Right ventricle myocardium superior (tissue), 1 donor: ENCODE measurements at regions not wholly inside any gene's neighbourhood (a gene's known extent, or its start where the extent isn't known, plus 50 kb on each side); places are given as distances from the start of the nearest gene placed in this dataset.
A peak's percentile ranks its signal among the peaks of the same experiment; 100 is the strongest.

Source experiments
- ATAC-seq: fragments of 200-7000 bp; cut with Tn5 transposase; one replicate; pipeline ENCODE4 v1.9.1; 2020; ENCODE audit warnings: mild to moderate bottlenecking; ENCODE audit not compliant: poor library complexity
- DNase-seq: peaks from one replicate; pipeline ENCODE4 v3.0.0-alpha.2; 2020
- intact Hi-C: fragments of 100-400 bp; cut with DNase I; formaldehyde crosslinking; loops from one replicate; pipeline ENCODE4 v1.11.2; 2022
- donor health status: DM: no; HTN: yes; CAD: no; lungs with severe emphysema.

- intact Hi-C loops = no loop called here
- no peak for DNase-seq
- ATAC-seq = no peak
Measured at GRCh38 chr2:215609089-215610032, 173.5 kb upstream of the FN1 start.

DNA sequence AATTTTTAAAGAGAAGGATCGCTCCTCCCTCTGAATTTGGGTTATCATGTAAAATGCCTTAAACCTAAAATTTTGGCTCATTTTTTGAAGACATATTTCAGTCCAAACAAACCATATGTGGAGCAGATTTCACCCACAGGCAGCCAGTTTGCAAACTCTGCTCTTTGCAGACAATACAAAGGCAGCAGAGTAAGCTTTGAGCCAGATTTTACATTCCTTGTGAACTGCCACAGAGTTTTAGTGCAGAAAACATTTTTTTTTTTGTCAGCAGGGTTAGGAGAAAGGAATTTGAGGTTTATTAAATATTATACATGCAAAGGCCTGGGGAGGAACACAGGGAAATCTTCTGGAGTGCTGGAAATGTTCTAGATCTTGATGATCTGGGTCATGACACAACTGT lies 171.9 kb upstream of the FN1 start:
- intact Hi-C loops = no loop called here

GRCh38 chr2:215606219-215606618 lies 170.4 kb upstream of the FN1 start:
- intact Hi-C loops = no loop called here
- DNase-seq (no peak), ATAC-seq (no peak)

More for the DNA sequence above, 171.9 kb upstream of the FN1 start:
- ATAC-seq (no peak), DNase-seq (no peak)

- no peak for ATAC-seq
- intact Hi-C loops = no loop called here
- DNase-seq = no peak
Measured at GRCh38 chr2:215605214-215605613, 169.3 kb upstream of the FN1 start.

- ATAC-seq (no peak), DNase-seq (no peak)
- intact Hi-C loops = no loop called here
Measured at GRCh38 chr2:215604606-215605005, 168.7 kb upstream of the FN1 start.

GRCh38 chr2:215603440-215603839 lies 167.6 kb upstream of the FN1 start:
- no peak for ATAC-seq
- DNase-seq = no peak
- intact Hi-C loops = no loop called here

GRCh38 chr2:215602997-215603396 lies 167.1 kb upstream of the FN1 start:
- intact Hi-C loops = no loop called here
- DNase-seq (no peak), ATAC-seq (no peak)

DNA sequence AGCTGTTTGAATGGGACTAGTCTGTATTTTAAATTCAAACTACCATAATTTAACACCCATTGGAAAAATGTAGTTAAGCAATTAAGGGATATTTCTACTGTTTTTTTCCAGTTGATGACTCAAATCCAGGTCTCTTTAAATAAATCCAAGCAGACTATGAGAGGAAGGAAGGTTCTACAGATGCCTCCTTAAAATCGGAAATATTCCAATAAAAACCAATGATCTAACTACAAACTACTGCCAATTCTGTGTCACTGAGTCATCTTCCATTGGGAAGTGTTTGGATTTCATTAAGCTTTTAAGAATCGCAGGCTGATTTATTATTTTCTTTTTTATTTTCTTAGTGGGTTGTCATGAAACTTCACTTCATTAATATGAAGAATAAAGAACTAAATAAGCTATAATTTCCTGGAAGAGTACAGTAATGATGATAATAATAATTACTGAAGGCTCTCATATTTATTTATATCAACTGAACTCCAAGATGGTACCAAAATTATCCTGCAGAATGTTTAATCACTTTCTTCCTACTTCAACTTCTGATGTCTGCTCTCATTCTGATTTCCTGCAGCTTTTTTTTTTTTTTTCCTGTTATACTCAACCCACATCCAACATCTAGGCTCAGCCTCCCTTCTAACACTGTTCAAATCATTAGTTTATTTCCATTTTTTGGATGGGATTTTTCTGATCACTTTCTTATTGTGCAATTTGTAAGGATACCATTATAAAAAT lies 166.3 kb upstream of the FN1 start:
- intact Hi-C loops = no loop called here
- peak; percentile 65 for ATAC-seq

GRCh38 chr2:215601526-215601925 lies 165.7 kb upstream of the FN1 start:
- DNase-seq (no peak), ATAC-seq (no peak)
- intact Hi-C loops = no loop called here

More for the DNA sequence above, 166.3 kb upstream of the FN1 start:
- no peak for DNase-seq

DNA sequence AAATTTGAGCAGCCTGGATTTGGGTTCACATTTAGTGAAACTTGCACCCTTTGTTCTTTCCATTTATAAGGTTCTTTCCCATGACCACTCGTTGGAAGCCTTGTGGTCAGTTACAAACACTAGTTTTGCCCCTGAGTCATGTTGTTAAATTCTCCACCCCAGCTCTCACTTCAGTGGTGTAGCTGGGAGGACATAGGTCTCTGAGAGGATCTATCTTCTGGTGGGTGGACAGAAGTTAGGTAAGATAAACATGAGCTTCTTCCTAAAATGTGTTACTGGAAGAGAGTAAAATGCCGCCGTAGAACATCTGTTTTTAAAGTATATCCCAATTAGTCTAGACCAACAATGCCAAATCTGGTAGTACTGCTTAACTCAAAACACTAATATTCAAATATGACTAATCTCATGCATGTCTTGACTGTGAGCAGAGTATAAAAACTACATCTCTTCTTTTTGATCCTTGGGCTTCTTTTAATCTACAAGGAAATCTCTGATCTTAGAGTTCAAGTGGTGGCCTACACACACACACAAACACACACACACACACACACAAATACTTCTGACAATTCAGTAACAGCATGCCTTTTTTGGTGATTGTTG lies 162.6 kb upstream of the FN1 start:
- intact Hi-C loops = no loop called here
- no peak for ATAC-seq
- DNase-seq = no peak

DNA sequence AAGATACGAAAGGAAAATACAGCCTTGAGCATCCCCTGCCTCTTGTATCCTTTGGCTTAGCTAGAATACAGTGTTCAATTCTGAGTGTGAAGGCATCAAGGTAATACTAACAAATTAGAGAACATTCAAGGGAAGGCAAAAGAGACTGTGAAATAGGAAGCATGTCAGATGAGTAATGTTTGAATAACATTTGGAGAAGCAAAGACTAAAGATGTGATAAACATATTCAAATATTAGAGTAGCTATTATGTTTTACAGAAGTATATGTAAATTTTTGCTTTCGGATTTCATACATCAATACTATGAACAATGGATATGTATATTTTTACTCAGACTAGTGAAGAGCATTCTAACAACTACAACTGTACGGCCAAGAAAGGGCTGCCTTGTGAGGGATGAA lies 161.7 kb upstream of the FN1 start:
- no peak for ATAC-seq
- intact Hi-C loops = no loop called here
- no peak for DNase-seq

DNA sequence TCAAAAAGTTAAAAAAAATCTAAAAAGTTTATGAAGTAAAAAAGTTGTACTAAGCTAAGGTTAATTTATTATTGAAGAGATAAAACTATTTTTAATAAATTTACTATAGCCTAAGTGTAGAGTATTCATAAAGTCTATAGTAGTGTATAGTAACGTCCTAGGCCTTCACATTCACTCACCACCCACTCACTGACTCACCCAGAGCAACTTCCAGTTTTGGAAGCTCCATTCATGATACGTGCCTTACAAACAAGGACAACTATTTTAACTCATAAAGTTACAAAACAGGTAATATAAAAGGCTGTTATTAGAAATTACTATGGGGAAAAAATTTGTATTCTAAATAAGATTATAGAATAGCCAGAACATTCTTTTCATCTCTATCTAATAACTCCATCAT lies 158.9 kb upstream of the FN1 start:
- ATAC-seq (no peak), DNase-seq (no peak)
- intact Hi-C loops = no loop called here

DNA sequence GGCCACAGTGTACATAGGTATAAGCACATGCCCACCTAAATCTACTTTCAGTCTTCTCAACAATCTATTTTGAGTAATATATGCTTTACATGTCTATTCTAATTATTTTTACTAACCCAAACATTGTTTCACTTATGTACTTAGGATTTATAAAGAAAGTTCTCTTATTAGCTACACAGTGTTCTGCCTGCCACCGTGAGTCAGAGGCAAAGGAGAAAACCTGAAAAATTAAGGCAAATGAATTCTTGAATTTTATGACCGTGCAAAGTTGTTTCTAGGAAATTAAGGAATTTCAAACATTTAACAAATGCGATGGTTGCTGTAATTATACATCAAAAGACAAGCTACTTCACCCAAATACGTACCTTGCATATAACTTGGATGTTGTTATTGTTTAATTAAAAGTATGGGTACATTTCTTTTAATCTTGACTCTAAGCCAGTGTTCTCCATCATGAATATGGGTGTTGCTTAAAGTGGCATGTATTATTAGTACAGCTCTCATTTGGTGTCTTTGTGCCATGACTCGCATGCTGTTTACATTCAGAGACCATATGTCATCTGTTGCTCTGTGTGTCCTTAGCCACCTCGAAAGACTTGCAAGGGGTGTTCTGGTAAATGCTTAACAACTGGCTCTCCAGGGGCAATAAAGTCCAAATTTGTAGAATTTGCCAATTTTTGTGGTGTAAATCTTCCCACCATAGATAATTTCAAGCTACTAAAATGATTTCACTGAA lies 154.3 kb upstream of the FN1 start:
- no peak for ATAC-seq
- intact Hi-C loops = no loop called here

DNA sequence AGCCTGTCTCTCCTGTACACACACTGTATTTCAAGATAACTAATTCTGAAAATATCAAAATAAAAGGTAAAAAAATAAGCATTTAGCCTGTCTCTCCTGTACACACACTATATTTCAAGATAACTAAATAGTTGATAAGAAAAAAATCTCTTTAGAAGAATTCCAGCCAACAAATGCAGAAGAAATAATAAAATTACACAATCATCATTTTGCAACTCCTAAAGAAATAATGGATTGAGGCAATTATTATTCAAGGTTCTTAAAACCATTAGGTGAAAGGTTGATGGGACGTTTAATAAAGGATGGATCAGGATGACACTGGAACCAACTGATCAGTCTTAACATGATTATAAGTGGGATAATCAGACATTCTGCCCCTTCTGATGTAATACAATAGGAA lies 148.0 kb upstream of the FN1 start:
- no peak for ATAC-seq
- no peak for DNase-seq
- intact Hi-C loops = no loop called here

More for the DNA sequence above, 154.3 kb upstream of the FN1 start:
- DNase-seq = no peak

GRCh38 chr2:215579809-215580208 lies 143.9 kb upstream of the FN1 start:
- intact Hi-C loops = no loop called here
- no peak for DNase-seq
- ATAC-seq = peak; percentile 90

DNA sequence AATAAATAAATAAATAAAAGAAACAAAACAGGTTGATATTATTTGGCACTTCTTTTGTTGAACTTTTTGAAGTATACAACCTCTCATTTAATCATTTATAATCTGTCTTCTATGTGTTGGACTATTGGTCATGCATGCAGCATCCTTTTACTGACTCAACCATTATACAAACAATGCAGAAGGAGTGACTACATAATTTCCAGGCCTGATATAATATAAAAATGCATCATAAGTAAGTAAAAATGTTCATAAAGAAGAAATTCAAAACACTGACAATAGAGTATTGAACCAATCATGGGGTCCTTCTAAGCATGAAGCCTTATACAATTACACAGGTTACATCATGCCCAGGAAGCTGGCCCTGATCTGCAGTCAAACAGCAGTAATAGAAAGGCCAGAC lies 141.5 kb upstream of the FN1 start:
- intact Hi-C loops = no loop called here
- ATAC-seq (no peak), DNase-seq (no peak)

DNA sequence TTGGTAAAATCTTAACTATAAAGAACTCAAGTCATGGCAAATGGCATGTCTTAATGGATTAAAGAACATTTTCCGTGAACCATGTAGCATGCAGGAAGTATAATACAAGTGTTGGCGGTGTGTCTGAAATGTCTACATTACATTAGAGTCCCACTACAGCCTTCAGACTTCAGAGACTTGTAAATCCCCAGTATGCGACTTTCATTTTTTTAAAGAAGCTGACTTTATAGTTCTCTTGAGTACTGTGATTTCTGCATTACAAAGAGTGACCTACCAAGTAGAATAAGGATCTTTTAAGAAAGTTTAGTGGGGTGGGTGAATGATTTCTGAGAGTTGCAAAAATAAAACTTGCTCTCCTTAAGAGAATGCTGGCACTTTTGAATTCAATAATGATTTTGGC lies 140.7 kb upstream of the FN1 start:
- intact Hi-C loops = no loop called here
- DNase-seq (no peak), ATAC-seq (no peak)

- ATAC-seq (peak; percentile 79), DNase-seq (no peak)
- intact Hi-C loops = no loop called here
Measured at GRCh38 chr2:215573496-215573895, 137.6 kb upstream of the FN1 start.

DNA sequence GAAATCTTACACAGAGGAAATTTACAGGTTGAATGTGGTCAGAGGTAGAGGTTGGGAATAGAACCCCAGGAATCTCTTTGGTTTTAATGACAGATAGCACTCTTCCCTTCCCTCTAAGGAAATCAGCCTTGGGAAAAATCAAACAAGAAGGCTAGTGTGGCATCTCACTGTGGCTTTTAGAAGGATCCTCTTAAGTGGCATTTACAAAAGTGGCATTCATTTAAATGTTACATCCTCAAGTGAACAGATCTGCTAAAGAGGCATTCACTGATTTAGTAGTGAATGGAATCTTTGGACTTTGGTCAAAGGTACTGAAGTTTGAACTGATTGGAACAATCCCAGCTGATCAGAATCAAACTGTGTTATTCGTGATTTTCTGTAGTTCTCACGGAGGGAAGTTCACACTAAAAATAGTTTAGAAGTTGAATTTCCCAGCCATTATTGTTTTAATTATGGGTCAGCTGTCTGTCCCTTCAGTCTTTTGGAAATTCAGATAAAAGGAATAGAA lies 136.5 kb upstream of the FN1 start:
- no peak for ATAC-seq
- no peak for DNase-seq
- intact Hi-C loops = no loop called here
